ENCODE measurements at regions not wholly inside any gene's neighbourhood (a gene's known extent, or its start where the extent isn't known, plus 50 kb on each side); places are given as distances from the start of the nearest gene placed in this dataset.

- no peaks in the 10 kb centered on the region for H3K4me1 ChIP-seq (ENCODE audit: insufficient read depth, low read length)
- peaks cover 10% of the 10 kb centered on the region for H3K27me3 ChIP-seq (ENCODE audit: insufficient read depth, low read length)
- no peak overlapping the region for H3K4me3 ChIP-seq (ENCODE audit: low read length)
- no peaks in the 10 kb centered on the region for H3K36me3 ChIP-seq (ENCODE audit: insufficient read depth, low read length)
- H2AFZ ChIP-seq (ENCODE audit: low read depth, low read length) = no peak overlapping the region
- H3K9me3 ChIP-seq (ENCODE audit: low read length) = no peaks in the 10 kb centered on the region
These were observed 93.7 kb upstream of the PRNP start for GRCh38 chr20:4592316-4593148.

GRCh38 chr20:4591975-4592315 is 94.3 kb upstream of the PRNP start:
- Histone ChIP-seq H3K36me3 (ENCODE audit: insufficient read depth, low read length) (no peaks in the 10 kb centered on the region), H2AFZ (ENCODE audit: low read depth, low read length) (no peak overlapping the region), H3K27me3 (ENCODE audit: insufficient read depth, low read length) (peaks cover 10% of the 10 kb centered on the region), H3K4me3 (ENCODE audit: low read length) (no peak overlapping the region), H3K9me3 (ENCODE audit: low read length) (no peaks in the 10 kb centered on the region), H3K4me1 (ENCODE audit: insufficient read depth, low read length) (no peaks in the 10 kb centered on the region)

- Histone ChIP-seq H2AFZ (ENCODE audit: low read depth, low read length) (no peak overlapping the region), H3K36me3 (ENCODE audit: insufficient read depth, low read length) (no peaks in the 10 kb centered on the region), H3K9me3 (ENCODE audit: low read length) (no peaks in the 10 kb centered on the region), H3K27me3 (ENCODE audit: insufficient read depth, low read length) (no peaks in the 10 kb centered on the region), H3K4me1 (ENCODE audit: insufficient read depth, low read length) (no peaks in the 10 kb centered on the region), H3K4me3 (ENCODE audit: low read length) (no peak overlapping the region)
These were observed 100.5 kb upstream of the PRNP start for GRCh38 chr20:4585758-4586157.

- H3K36me3 ChIP-seq (ENCODE audit: insufficient read depth, low read length) = no peaks in the 10 kb centered on the region
- no peak overlapping the region for H2AFZ ChIP-seq (ENCODE audit: low read depth, low read length)
- no peak overlapping the region for H3K4me3 ChIP-seq (ENCODE audit: low read length)
- H3K9me3 ChIP-seq (ENCODE audit: low read length) = no peaks in the 10 kb centered on the region
- H3K4me1 ChIP-seq (ENCODE audit: insufficient read depth, low read length) = no peaks in the 10 kb centered on the region
- H3K27me3 ChIP-seq (ENCODE audit: insufficient read depth, low read length) = no peaks in the 10 kb centered on the region
These were observed 101.0 kb upstream of the PRNP start for GRCh38 chr20:4585104-4585753.

- no peaks in the 10 kb centered on the region for H3K27me3 ChIP-seq (ENCODE audit: insufficient read depth, low read length)
These were observed 101.7 kb upstream of the PRNP start for GRCh38 chr20:4584510-4584909.

GRCh38 chr20:4581838-4582237 is 104.4 kb upstream of the PRNP start:
- H3K27me3 ChIP-seq (ENCODE audit: insufficient read depth, low read length) = no peaks in the 10 kb centered on the region
- H3K4me1 ChIP-seq (ENCODE audit: insufficient read depth, low read length) = no peaks in the 10 kb centered on the region
- H2AFZ ChIP-seq (ENCODE audit: low read depth, low read length) = no peak overlapping the region
- H3K36me3 ChIP-seq (ENCODE audit: insufficient read depth, low read length) = no peaks in the 10 kb centered on the region
- H3K4me3 ChIP-seq (ENCODE audit: low read length) = no peak overlapping the region
- no peaks in the 10 kb centered on the region for H3K9me3 ChIP-seq (ENCODE audit: low read length)

More at GRCh38 chr20:4584510-4584909, 101.7 kb upstream of the PRNP start:
- H3K36me3 ChIP-seq (ENCODE audit: insufficient read depth, low read length) = no peaks in the 10 kb centered on the region
- H3K9me3 ChIP-seq (ENCODE audit: low read length) = no peaks in the 10 kb centered on the region
- no peak overlapping the region for H3K4me3 ChIP-seq (ENCODE audit: low read length)
- H2AFZ ChIP-seq (ENCODE audit: low read depth, low read length) = no peak overlapping the region
- H3K4me1 ChIP-seq (ENCODE audit: insufficient read depth, low read length) = no peaks in the 10 kb centered on the region

- Histone ChIP-seq H3K27me3 (ENCODE audit: insufficient read depth, low read length) (no peaks in the 10 kb centered on the region), H3K4me1 (ENCODE audit: insufficient read depth, low read length) (no peaks in the 10 kb centered on the region), H3K36me3 (ENCODE audit: insufficient read depth, low read length) (no peaks in the 10 kb centered on the region), H2AFZ (ENCODE audit: low read depth, low read length) (no peak overlapping the region), H3K4me3 (ENCODE audit: low read length) (no peak overlapping the region), H3K9me3 (ENCODE audit: low read length) (no peaks in the 10 kb centered on the region)
These were observed 107.9 kb upstream of the PRNP start for GRCh38 chr20:4578375-4578774.

GRCh38 chr20:4574356-4574690 is 111.9 kb upstream of the PRNP start:
- Histone ChIP-seq H3K4me1 (ENCODE audit: insufficient read depth, low read length) (no peaks in the 10 kb centered on the region), H3K27me3 (ENCODE audit: insufficient read depth, low read length) (no peaks in the 10 kb centered on the region), H3K36me3 (ENCODE audit: insufficient read depth, low read length) (no peaks in the 10 kb centered on the region), H2AFZ (ENCODE audit: low read depth, low read length) (no peak overlapping the region), H3K9me3 (ENCODE audit: low read length) (no peaks in the 10 kb centered on the region), H3K4me3 (ENCODE audit: low read length) (no peak overlapping the region)

GRCh38 chr20:4573564-4574355 is 112.5 kb upstream of the PRNP start:
- Histone ChIP-seq H3K36me3 (ENCODE audit: insufficient read depth, low read length) (no peaks in the 10 kb centered on the region), H3K4me1 (ENCODE audit: insufficient read depth, low read length) (no peaks in the 10 kb centered on the region), H2AFZ (ENCODE audit: low read depth, low read length) (no peak overlapping the region), H3K27me3 (ENCODE audit: insufficient read depth, low read length) (no peaks in the 10 kb centered on the region), H3K9me3 (ENCODE audit: low read length) (no peaks in the 10 kb centered on the region), H3K4me3 (ENCODE audit: low read length) (no peak overlapping the region)

GRCh38 chr20:4571759-4572531 is 114.3 kb upstream of the PRNP start:
- H3K4me1 ChIP-seq (ENCODE audit: insufficient read depth, low read length) = no peaks in the 10 kb centered on the region
- H3K4me3 ChIP-seq (ENCODE audit: low read length) = no peak overlapping the region
- H3K36me3 ChIP-seq (ENCODE audit: insufficient read depth, low read length) = no peaks in the 10 kb centered on the region
- H3K9me3 ChIP-seq (ENCODE audit: low read length) = no peaks in the 10 kb centered on the region
- H3K27me3 ChIP-seq (ENCODE audit: insufficient read depth, low read length) = peaks cover 3% of the 10 kb centered on the region
- no peak overlapping the region for H2AFZ ChIP-seq (ENCODE audit: low read depth, low read length)

GRCh38 chr20:4569865-4570264 is 116.4 kb upstream of the PRNP start:
- no peaks in the 10 kb centered on the region for H3K4me1 ChIP-seq (ENCODE audit: insufficient read depth, low read length)
- H2AFZ ChIP-seq (ENCODE audit: low read depth, low read length) = no peak overlapping the region
- H3K27me3 ChIP-seq (ENCODE audit: insufficient read depth, low read length) = peaks cover 3% of the 10 kb centered on the region
- no peaks in the 10 kb centered on the region for H3K9me3 ChIP-seq (ENCODE audit: low read length)
- no peaks in the 10 kb centered on the region for H3K36me3 ChIP-seq (ENCODE audit: insufficient read depth, low read length)
- no peak overlapping the region for H3K4me3 ChIP-seq (ENCODE audit: low read length)

GRCh38 chr20:4569092-4569491 is 117.2 kb upstream of the PRNP start:
- Histone ChIP-seq H3K4me3 (ENCODE audit: low read length) (no peak overlapping the region), H3K27me3 (ENCODE audit: insufficient read depth, low read length) (peaks cover 3% of the 10 kb centered on the region), H2AFZ (ENCODE audit: low read depth, low read length) (no peak overlapping the region), H3K9me3 (ENCODE audit: low read length) (no peaks in the 10 kb centered on the region), H3K4me1 (ENCODE audit: insufficient read depth, low read length) (no peaks in the 10 kb centered on the region), H3K36me3 (ENCODE audit: insufficient read depth, low read length) (no peaks in the 10 kb centered on the region)

All from neuron (in vitro differentiated cells).